Mucosa of descending colon (tissue), 3 donors: ENCODE measurements at regions not wholly inside any gene's neighbourhood (a gene's known extent, or its start where the extent isn't known, plus 50 kb on each side); places are given as distances from the start of the nearest gene placed in this dataset.

Experiments used
- ATAC-seq: fragments of 200-7000 bp; cut with Tn5 transposase; one replicate; pipeline ENCODE4 v1.9.1; 2020; ENCODE audit warnings: mild to moderate bottlenecking, moderate library complexity
- DNase-seq, 3 donors: peaks; one replicate each; pipeline ENCODE4 v3.0.0-alpha.2; 2020
- H3K36me3 ChIP-seq: fragments of 200-600 bp; one replicate; pipeline ENCODE4 v1.8.0; 2021; ENCODE audit warnings: low read depth, mild to moderate bottlenecking
- H3K4me1 ChIP-seq: fragments of 200-600 bp; one replicate; pipeline ENCODE4 v1.8.0; 2021; ENCODE audit warnings: low read depth, mild to moderate bottlenecking
- H3K4me3 ChIP-seq: fragments of 200-600 bp; one replicate; pipeline ENCODE4 v1.8.0; 2021; ENCODE audit warnings: mild to moderate bottlenecking
- H3K9me3 ChIP-seq: fragments of 200-600 bp; one replicate; pipeline ENCODE4 v1.8.0; 2021; ENCODE audit warnings: mild to moderate bottlenecking
- CTCF ChIP-seq: fragments of 200-600 bp; IDR thresholded peaks from one replicate; pipeline ENCODE4 v1.8.0; 2022; ENCODE audit warnings: antibody characterized with exemption, mild to moderate bottlenecking
- intact Hi-C, 2 donors: fragments of 100-400 bp; cut with DNase I in 1 of 2; cut with micrococcal nuclease in 1 of 2; formaldehyde crosslinking; loops; one replicate each; pipeline versions ENCODE4 v1.11.0 to v1.11.1; 2022; cut with DNase I, micrococcal nuclease
- donor health status: DM: no; HTN: no; CAD: no; lungs with moderate emphysema.
- donor health status: DM: no; HTN: no; CAD: no.
- donor health status: DM: no; HTN: yes; CAD: no.

GRCh38 chr20:51310216-51310615, 232.3 kb downstream of the NFATC2 start:
- H3K36me3 ChIP-seq: no peaks in the 10 kb centered on the region
- TF ChIP-seq CTCF: no peak
- intact Hi-C loops: no loop called here
- DNase-seq: no peak
- no peak overlapping the region for H3K4me3 ChIP-seq
- peaks cover 4% of the 10 kb centered on the region for H3K4me1 ChIP-seq
- no peak for ATAC-seq
- no peaks in the 10 kb centered on the region for H3K9me3 ChIP-seq

GRCh38 chr20:51309128-51309527, 233.4 kb downstream of the NFATC2 start:
- no peak for TF ChIP-seq CTCF
- H3K4me1 ChIP-seq: peaks cover 4% of the 10 kb centered on the region
- H3K4me3 ChIP-seq: no peak overlapping the region
- no peaks in the 10 kb centered on the region for H3K36me3 ChIP-seq
- intact Hi-C loops: loop anchor here (5.0 kb wide), 1 partner anchor 322 kb away; no protein-coding TSS in a partner anchor
- ATAC-seq (no peak), DNase-seq (no peak)
- H3K9me3 ChIP-seq: no peaks in the 10 kb centered on the region

GRCh38 chr20:51306521-51307358, 235.8 kb downstream of the NFATC2 start:
- Histone ChIP-seq H3K36me3 (no peaks in the 10 kb centered on the region), H3K4me3 (no peak overlapping the region), H3K9me3 (no peaks in the 10 kb centered on the region), H3K4me1 (peaks cover 4% of the 10 kb centered on the region)
- TF ChIP-seq CTCF: peak; percentile 82
- intact Hi-C loops: loop anchor here (5.0 kb wide), 1 partner anchor 319 kb away; no protein-coding TSS in a partner anchor
- ATAC-seq (peak; percentile 93), DNase-seq (peak; percentile 65 to 87 (median 82))

- H3K36me3 ChIP-seq: no peaks in the 10 kb centered on the region
- H3K4me3 ChIP-seq: no peak overlapping the region
- intact Hi-C loops: loop anchor here (5.0 kb wide), 1 partner anchor 319 kb away; no protein-coding TSS in a partner anchor
- DNase-seq: no peak
- H3K4me1 ChIP-seq: peaks cover 4% of the 10 kb centered on the region
- no peaks in the 10 kb centered on the region for H3K9me3 ChIP-seq
- ATAC-seq: no peak
- TF ChIP-seq CTCF: no peak
Observed at GRCh38 chr20:51306081-51306480, 236.4 kb downstream of the NFATC2 start.

- Histone ChIP-seq H3K4me1 (peaks cover 4% of the 10 kb centered on the region), H3K9me3 (no peaks in the 10 kb centered on the region), H3K36me3 (no peaks in the 10 kb centered on the region), H3K4me3 (no peak overlapping the region)
- TF ChIP-seq CTCF: no peak
- ATAC-seq (no peak), DNase-seq (no peak)
- intact Hi-C loops: loop anchor here (5.0 kb wide), 1 partner anchor 318 kb away; no protein-coding TSS in a partner anchor
Observed at GRCh38 chr20:51305316-51306052, 237.0 kb downstream of the NFATC2 start.
